Fibroblast of skin of right biceps (primary cell): ENCODE measurements at regions not wholly inside any gene's neighbourhood (a gene's known extent, or its start where the extent isn't known, plus 50 kb on each side); places are given as distances from the start of the nearest gene placed in this dataset.

Source experiments
- DNase-seq: peaks from one replicate; pipeline ENCODE4 v3.0.0-alpha.2; 2013

DNA sequence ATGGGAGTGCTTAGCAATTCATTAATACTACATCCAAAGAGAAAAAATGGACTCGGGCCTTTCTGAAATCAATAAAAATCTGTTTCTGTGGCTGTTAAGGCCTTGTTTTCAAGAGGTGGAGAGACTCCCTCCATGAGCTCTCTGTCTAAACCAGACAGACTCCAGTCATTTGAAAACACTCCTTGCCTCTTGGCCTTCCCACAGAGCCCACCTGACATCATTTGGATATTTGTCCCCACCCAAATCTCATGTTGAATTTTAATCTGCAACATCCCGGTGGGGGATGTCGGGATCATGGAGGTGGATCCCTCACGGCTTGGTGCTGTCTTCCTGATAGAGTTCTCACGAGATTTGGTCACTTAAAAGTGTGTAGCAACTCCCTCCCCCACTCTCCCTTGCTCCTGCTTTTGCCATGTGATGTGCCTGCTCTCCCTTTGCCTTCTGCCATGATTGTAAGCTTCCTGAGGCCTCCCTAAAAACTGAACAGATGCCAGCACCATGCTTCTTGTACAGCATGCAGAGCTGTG lies 226.3 kb downstream of the TBXT start:
- DNase-seq, result no peak

DNA sequence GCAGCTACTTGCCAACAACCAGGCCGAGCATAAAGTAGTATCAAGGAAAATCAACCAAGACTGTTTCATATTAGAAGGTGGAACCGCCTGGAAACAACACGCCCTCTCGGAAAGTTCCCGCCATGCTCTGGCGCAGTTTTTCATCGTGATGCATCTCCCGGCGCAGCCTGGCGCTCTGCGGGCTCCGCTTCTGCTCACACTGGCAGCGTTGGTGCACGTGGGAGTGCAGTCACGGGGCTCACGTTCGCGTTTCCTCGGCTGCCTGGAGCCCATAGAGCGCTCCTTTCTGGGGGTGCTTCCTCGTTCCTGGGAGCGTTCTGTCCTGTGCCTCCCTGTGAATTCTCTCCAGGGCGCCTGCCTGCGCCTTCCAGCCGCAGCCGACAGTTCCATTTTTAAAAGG lies 227.3 kb downstream of the TBXT start:
- DNase-seq, result no peak

DNA sequence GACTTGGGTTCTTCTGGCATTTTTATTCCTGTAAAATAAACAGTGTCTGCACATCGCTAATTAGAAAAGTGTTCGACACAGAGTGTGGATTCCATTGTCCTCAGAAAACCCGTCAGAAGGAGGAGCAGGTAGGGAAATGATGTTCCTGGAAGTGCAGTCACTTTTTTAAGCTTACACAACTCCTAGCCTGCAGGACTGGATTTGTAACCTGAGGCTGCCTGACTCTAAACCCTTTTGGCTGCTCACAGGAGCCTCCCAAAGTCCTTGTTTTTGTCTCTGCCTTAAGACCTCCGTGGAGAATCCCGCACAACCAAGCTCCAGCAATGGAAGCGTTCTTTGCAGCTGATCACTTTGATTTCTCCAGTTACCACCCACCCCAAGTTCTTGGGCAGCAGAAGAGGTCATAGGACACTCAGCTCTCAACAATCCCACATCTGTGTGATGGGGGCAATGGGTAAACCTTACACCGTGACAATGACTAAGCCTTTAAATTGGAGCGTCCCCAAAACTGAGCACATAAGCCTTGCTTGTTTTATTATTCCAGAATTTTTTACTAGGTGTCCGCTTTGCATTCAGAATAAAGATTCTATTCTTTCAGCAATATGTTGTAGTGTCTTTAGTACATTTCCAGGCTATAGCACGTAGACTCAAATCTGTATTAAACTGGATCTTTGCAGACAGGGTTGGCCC lies 227.9 kb downstream of the TBXT start:
- DNase-seq, result no peak

DNA sequence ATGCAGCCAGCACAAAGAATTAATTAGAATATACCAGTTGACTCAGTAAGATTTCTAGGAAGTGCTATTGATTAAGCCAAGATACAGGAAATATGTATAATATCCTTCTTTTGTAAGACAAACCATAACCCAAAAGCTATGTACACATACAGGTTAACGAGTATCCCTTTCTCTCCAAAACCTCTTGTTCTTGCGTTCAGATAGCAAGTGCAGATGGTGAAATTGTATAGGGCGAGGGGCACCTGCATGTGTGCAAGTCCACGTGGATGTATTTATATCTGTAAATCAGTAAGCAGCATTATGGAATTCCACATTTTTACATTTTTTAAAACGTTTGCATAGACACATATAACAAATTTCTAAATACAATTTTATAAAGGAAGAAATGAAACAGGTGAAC lies 228.6 kb downstream of the TBXT start:
- no peak for DNase-seq

DNA sequence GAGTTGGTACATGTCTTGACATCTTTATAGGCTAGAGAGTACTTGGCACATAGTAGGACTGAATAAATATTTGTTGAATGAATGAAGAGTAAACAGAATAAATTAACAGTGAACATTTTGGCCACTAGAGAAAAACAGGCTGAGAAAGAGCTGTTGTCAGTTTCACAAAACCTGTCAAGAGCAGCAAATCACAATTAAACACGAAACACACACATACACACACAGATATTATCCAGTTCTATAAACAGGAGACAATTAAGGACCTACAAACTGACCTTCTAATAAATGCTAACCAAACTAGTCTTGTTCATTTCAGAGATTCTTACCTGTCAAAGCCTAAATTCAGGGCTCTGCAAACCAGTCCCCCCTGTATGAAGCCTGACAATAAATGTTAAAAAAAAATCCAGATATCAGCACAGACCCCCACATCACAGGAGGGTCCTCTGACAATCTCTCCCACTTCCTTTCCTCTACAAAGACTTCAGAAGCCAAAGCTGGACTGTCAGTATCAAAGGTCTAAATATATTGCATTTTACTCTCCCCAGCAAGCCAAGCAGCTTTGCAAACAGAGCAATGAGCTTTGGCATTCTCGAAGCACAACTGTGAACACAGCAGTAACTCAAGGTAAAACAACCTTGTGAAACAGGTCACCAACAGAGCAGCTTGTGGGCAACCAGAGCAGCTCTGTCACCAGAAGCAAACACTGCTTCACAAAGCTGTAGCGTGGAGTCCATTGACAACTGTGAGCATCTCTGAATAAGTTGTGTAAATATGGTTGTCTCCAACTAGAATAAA lies 229.9 kb downstream of the TBXT start:
- DNase-seq, result no peak

DNA sequence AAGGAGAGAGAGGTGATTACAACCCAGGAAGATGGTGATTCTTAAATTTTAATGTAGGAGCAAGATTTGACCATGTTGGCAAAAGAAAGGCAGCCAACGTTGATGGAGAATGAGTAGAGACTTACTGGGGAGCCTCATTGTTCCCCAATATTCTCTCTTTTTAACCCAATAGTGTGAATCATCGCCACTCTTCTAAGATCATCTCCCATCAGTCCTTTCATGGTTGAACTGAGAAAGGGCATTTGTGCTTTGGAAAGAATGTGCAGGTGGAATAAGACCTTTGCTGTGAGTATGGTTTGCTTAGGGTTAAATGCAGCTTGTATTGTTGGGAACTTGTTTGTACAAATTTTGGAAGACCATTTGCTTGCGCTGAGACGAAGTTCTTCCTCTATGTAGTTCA lies 231.0 kb downstream of the TBXT start:
- DNase-seq, result no peak

DNA sequence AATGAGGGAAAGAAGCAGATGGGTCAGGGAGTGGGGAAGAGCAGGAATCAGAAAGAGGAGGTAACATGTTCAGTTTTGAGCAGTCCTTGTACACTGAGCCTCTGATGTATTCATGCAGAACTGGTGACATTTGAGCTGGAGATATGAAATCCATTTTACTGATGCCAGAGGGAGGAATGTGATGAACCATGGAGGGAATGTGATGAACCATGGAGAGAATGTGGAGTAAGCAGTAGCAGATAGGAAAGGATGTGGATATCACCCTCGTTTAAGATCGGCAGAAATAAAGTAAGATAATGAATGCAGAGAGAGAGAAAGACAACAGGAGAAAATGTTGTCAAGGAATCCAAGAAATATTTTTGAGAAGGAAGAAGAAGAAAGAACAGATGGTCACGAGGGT lies 231.6 kb downstream of the TBXT start:
- DNase-seq, result no peak

DNA sequence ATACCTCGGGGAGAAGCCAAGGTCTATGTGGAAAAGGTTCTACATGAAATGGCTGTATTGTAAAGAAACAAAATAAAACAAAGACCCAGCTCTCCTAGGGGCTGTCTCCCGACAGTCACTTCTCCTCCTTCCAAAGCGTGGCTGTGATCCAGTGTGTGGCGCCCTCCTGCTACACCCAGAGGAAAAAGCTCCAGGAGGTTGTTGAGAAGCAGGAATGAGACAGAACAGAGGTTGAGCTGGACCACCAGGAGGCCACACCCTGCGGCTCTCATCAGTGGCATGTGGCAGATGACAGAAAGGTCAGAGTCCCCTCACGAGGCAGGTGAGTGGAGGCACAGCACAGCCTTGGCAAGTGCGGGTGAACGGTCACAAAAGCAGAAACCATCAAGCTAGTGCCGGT lies 236.0 kb downstream of the TBXT start:
- DNase-seq, result no peak

DNA sequence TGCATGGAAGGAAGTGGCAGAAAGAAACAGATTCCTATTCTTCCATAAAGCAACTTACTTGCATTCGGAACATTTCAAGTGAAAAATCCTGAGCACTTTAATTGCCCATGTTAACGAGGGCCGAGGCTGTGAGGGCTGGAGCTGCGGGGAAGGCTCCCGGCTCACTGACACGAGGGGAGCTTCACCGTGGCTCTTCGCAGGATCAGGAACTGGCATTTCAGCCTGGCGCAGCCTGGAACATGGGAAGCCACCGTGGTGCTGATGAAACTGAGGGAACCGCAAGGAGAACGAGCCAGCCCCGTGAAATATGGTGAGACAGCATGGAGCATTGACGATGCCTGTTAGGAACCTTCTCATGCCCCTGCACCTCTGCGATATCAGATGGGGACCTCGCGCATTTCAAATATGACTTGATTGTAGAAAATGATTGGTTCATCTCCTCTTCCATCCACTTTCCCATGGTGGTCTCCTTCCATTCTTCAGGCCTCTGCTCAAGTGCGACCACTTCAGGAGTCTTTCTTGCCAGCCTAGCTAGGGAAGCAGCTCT lies 236.9 kb downstream of the TBXT start:
- no peak for DNase-seq

DNA sequence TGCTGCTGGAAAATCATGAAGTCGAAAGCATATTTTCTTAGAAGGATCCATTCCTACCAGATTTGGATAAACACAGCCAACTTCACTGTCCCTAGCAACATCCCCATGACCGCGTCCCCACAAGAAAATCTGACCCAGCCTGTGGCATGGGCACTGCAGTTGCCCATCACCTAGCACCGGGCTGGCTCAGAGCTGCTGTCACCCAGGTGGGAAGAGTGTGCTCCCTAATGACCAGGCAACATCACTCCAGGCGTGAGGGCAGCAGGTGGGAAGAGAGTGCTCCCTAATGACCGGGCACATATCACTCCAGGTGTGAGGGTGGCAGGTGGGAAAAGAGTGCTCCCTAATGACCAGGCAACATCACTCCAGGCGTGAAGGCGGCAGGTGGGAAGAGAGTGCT lies 238.0 kb downstream of the TBXT start:
- no peak for DNase-seq

DNA sequence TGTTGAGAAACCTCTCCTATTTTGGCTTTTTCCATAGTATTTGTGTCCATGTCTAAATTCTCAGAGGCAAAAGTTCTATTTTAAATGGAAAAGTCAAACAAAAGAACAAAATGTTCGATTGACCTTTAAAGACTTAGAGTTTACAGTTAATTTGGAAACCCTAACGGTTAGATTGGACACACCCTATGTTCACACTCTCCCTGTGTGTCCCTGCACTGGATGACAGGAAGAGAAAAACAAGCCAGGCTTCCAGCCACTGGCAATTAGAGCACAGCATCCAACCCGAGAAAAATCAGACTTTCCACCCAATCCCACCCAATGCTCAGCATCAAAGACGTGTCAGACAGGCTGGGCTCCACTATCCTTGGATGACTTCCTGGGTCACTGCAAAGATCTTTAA lies 241.3 kb downstream of the TBXT start:
- no peak for DNase-seq

DNA sequence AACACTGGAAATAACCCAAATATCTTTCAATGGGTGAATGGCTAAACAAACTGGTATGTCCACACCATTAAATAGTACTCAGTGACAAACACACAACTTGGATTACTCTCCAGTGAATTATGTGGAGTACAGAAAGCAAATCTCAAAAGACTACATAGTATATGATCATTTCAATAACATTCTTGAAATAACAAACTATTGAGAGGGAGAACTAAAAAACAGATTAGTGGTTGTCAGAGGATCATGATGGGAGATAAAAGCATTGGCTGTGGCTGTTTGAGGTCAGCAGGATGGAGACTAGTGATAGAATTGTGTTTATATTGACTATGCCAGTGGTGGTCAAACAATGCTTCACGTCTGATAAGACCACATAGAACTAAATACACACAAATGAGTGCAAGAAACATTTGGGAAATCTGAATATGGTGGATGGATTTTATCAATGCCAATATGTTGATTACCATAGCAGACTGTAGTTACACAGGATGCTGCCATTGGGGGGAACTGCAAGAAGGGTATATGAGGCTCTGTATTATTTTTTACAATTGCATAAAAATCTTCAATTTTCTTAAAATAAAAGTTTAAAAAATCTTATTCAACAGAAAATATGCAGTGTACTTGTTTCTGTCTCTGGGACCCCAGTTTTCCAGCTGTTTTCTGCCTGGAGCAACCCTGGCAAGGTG lies 242.0 kb downstream of the TBXT start:
- DNase-seq, result no peak

DNA sequence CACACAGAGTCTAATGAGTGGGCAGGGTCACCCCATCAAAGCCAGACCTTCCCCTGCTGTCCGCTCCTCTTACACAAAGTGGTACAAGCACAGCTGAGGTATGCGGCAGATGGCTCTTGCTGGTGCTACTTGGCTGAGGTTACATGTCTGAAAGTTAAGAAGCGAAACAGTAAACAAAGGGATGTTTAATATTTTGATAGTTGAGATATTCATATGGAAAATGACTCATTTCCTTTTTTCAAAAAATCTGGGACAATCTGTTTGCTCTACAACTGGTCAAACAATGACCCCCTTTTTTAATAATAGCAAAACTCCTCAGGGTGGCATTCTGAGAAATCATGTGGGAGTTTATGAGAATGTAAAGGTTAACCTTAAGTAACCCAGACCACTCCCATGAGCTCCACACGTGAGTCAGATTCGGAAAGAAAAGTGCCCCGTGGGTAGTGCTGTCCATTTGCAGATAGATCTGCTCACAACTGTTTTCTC lies 245.3 kb downstream of the TBXT start:
- no peak for DNase-seq

DNA sequence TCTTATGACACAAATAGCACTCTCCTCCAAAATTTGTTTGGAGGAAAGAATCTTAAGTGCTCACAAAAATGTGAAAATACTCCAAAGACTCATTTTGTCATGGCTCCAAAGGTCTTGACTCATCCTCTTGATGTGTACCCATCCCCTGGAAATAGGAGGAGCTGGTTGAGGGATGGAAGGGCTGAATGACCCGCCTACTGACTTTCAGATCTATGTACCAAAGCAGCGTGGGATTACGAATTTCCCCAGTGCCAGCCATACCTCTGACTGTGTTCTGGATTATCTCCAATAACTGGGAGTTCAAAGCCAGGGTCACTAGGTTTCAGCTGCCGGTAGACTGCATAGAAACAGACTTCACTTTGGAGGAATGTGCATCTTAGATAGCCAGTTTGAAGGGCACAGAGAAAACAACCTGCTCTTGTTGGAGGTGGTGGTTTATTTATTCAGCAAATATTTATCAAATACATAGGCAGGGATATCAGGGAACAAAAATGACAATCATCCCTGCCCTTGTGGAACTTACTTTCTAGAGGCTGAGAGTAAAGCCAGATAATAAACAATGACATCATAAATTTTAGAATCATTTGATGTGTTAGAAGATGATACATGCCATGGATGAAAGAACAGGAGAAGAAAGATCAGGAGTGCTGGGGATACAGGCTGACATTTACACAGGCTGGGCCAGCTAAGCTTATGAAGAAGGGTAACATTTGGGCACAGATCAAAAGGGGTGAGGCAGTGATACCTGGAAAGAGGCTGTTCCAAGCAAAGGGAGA lies 246.6 kb downstream of the TBXT start:
- DNase-seq, result peak; percentile 12

DNA sequence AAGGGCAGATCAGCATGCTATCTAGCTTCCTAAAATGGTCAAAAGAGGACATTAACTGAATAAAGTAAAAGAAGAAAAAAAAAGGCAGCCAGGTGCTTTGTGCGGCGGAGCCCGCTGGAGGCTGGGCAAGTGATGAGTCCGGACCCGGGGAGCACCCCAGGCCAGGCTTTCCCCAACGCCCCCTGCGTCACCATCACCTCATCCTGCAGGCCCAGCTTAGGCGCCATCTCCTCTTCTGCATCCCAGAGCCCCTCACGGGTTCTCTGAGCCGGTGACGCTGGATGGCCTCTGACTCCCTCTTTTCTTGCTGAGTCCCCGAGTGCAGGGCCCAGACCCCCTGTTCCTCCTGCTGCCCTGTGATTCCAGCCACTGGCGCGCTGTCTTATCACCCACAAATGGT lies 250.1 kb downstream of the TBXT start:
- no peak for DNase-seq

DNA sequence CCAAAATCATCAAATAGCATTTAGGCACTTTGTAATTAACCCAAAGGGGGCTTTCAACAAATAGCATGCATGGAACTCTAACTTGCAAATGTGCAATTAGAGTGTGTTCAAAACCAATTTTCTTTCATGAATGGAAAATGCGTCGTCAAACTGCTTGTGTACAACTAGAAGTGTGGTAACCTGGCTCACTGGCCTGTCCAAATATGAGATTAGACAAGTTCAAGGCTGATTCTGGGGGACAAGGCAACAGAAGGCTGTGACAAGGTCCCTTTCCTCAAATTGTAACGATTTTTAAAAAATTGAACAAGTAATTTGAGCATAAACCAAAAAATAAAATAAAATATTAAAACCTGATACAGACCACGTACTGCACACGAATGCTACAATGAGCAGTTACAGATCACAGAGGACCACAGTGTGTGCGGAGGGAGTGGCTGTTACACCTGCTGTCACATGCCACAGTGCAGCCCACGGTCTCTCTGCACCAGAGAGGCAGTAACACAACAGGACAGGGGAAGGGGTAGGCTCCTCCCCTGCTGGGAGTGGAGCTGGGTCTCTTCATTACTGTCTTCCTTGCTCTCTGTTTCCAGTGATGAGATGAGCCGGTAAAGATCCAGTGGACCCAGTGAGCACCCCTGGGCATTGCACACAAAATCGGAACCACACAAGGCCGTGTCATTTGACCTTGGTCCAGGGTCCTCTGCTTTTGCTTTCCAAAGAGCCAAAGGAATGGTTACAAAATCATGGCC lies 252.2 kb upstream of the PDE10A start:
- no peak for DNase-seq

DNA sequence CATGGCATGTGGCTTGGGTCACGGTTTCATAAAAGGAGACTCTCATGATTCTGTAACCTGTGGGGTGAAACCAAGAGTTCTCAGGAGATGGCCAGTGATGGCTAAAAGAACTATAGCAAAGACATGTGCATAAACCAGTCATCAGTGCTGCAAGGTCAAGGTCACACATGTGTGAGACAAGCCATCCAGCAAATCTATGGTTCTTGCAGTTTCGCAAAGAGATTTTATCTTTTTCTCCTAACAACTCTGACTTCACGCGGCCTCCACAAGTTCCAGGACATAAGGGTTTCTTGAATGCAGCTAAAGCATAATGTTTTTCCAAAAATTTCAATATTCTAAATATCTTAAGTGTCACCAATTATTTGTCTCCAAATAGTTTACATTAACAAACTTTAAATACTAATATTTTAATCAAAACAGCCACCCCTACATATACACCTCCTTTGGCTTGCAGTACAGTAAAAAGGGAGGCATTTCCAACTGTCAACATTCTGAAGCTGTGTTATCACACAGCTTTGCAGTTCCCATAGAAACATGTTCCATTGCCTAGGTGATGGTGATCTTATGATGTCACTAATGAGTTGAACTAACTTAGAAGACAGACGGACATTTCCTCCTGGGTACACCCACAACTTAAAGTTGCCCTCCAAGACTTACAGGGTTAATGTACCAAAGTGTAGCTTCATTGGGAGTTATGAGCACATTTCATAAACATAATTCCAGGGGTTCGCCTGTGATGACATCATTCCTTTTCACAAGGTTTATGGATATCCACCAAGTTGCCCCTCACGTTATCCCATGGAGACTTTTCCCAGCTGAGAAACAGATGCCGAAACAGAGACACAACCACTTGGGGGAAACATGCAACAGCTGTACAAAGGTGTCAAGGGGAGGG lies 250.9 kb upstream of the PDE10A start:
- DNase-seq, result no peak

DNA sequence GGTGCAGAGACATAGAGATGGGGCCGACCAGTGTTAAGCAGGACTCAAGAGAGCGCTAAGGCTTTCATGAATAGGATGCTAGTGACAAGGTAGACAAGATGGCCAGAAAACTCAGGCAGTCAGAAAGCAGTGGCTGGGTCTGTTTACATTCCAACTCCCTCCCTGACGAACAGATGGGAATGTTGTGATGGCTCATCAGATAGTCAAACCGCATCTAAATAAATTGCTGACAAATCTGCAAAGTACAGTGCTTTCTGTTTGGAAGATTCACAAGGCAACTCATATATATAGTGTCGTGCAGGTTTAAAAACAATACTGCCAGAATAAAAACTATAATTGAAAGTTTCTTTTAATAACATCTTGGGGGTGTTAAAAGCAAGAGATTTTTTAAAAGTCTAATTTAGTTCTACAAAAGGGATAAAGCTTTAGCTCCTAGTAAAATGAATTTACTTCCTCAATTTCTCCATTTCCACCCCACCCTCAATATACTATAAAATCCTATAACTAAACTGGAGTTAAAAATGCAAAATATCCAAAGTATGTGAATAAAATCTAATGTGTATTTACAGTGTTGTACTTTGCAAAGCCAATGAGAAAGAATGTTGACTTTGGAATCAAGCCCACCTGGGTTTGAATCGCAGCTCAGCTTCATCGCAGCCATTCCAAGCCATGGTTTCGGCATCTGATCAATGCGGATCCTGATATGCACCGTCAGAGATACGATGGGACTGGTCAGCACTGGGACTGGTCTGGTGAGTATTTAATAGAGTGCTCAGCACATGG lies 247.3 kb upstream of the PDE10A start:
- DNase-seq, result no peak

DNA sequence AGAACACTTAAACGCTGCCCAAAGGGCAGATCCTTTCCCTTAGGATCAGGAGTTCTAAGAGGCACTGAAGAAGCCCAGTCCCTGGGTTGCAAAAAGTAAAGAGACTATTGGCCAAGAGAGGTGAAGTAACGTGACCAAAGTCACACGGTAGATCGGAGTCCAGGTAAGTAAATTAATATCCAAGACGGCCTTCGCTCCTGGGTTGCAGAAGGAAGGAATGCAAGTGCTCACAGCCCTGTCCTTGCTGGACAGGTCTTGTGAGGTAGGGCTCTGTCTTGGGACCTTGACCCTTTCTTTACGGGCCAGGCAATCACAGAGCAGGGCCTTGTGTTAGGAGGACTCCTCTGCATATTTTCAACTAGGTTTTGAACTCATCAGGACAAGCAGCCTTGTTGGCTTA lies 243.7 kb upstream of the PDE10A start:
- no peak for DNase-seq

DNA sequence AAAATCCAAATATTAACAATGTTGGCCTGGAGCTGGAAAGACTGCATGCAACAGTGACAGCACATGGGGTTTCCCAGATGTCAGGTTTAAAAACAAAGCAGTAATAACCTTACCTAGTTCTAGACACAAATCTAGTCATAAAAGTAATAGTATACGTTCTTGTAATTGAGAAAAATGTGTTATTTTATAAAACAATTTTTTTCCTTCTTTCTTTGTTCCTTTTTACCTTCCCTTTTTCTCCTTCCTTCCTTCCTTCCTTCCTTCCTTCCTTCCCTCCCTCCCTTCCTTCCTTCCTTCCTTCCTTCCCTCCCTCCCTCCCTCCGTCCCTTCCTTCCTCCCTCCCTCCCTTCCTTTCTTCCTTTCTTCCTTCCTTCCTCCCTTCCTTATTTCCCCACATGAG lies 242.7 kb upstream of the PDE10A start:
- no peak for DNase-seq
